SU-DHL-6 (cell line): ENCODE measurements at regions not wholly inside any gene's neighbourhood (a gene's known extent, or its start where the extent isn't known, plus 50 kb on each side); places are given as distances from the start of the nearest gene placed in this dataset.

Experiments used
- H2AFZ ChIP-seq: fragments of 200-600 bp; sonication (generic); 2 replicates; pipeline ENCODE4 v1.6.1; 2014; ENCODE audit warnings: low read depth, mild to moderate bottlenecking, moderate library complexity, mixed read lengths, antibody characterized with exemption, low read length; ENCODE audit not compliant: severe bottlenecking
- H3F3A ChIP-seq: fragments of 200-600 bp; shearing (Covaris generic); 2 replicates; pipeline ENCODE4 v1.6.0; 2016; ENCODE audit warnings: antibody characterized with exemption, mild to moderate bottlenecking; ENCODE audit not compliant: insufficient read depth
- H3K27ac ChIP-seq: fragments of 200-600 bp; sonication (generic); 2 replicates; pipeline ENCODE4 v1.5.1; 2016; ENCODE audit warnings: low read depth, mild to moderate bottlenecking, low read length, moderate library complexity, mixed read lengths
- H3K27me3 ChIP-seq: fragments of 200-600 bp; sonication (generic), shearing (Covaris generic); 2 replicates; pipeline ENCODE4 v1.6.0; 2014; ENCODE audit warnings: mild to moderate bottlenecking, low read length
- H3K36me3 ChIP-seq: fragments of 200-600 bp; sonication (generic); 2 replicates; pipeline ENCODE4 v1.6.1; 2014; ENCODE audit warnings: mild to moderate bottlenecking, low read length, mixed read lengths
- H3K4me2 ChIP-seq: fragments of 300-600, 200-600 bp; shearing (Covaris generic), sonication (generic); 2 replicates; pipeline ENCODE4 v1.6.0; 2014; ENCODE audit warnings: low read length, low read depth, mild to moderate bottlenecking; ENCODE audit not compliant: poor library complexity, severe bottlenecking
- H3K4me3 ChIP-seq: fragments of 200-600 bp; sonication (generic); 2 replicates; pipeline ENCODE4 v1.5.1; 2014; ENCODE audit warnings: antibody characterized with exemption, low read length, mild to moderate bottlenecking, mixed read lengths; ENCODE audit not compliant: insufficient read depth, poor library complexity, severe bottlenecking
- H3K79me2 ChIP-seq: fragments of 200-600 bp; sonication (generic); 2 replicates; pipeline ENCODE4 v1.6.1; 2014; ENCODE audit warnings: mild to moderate bottlenecking, low read length, moderate library complexity; ENCODE audit not compliant: insufficient read depth
- H3K9ac ChIP-seq: fragments of 200-600 bp; sonication (generic); 2 replicates; pipeline ENCODE4 v1.7.0; 2014; ENCODE audit warnings: mild to moderate bottlenecking, low read length
- H3K9me2 ChIP-seq: fragments of 200-600 bp; sonication (generic); replicated peaks from 2 replicates; pipeline ENCODE4 v1.6.1; 2014; ENCODE audit warnings: low read length; ENCODE audit not compliant: insufficient read depth
- H3K9me3 ChIP-seq: fragments of 200-600 bp; sonication (generic); 2 replicates; pipeline ENCODE4 v1.6.1; 2014; ENCODE audit warnings: low read length, mixed read lengths; ENCODE audit not compliant: insufficient read depth
- H4K20me1 ChIP-seq: fragments of 200-600 bp; sonication (generic); 2 replicates; pipeline ENCODE4 v1.6.1; 2014; ENCODE audit warnings: low read depth, mild to moderate bottlenecking, antibody characterized with exemption, low read length, moderate library complexity, mixed read lengths
- EZH2phosphoT487 ChIP-seq: fragments of 200-600 bp; sonication (generic), shearing (Covaris generic); conservative IDR thresholded peaks from 2 replicates; pipeline ENCODE4 v1.6.1; 2018; ENCODE audit warnings: mild to moderate bottlenecking, antibody characterized with exemption, low read length, moderate library complexity, mixed read lengths
- TF ChIP-seq, protein P1 (sequence below): fragments of 200-600 bp; sonication (generic); IDR thresholded peaks from one replicate; pipeline ENCODE4 v1.5.1; 2017; ENCODE audit warnings: antibody characterized with exemption, mild to moderate bottlenecking, low read length, moderate library complexity; ENCODE audit not compliant: insufficient read depth, poor library complexity, severe bottlenecking

DNA sequence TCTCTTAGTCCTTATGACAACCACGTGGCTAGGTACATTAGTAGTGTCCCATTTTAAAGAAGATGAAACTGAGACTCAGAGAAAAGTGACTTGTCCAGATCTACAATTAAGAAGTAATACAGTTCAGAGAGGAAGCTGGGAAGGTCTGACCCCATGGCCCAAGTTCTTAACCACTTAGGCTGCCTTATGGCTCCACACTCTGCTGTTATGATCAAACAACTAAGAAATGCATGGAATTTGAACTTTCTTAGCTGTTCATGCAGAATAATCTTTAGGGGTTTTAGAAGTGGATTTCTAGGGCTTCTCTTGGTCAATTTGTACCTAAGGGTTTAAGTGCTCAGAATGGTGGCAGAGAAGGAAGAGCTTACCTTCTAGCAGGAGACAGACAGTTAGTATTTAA lies 128.0 kb upstream of the MSX2 start:
- TF ChIP-seq, protein P1, sequence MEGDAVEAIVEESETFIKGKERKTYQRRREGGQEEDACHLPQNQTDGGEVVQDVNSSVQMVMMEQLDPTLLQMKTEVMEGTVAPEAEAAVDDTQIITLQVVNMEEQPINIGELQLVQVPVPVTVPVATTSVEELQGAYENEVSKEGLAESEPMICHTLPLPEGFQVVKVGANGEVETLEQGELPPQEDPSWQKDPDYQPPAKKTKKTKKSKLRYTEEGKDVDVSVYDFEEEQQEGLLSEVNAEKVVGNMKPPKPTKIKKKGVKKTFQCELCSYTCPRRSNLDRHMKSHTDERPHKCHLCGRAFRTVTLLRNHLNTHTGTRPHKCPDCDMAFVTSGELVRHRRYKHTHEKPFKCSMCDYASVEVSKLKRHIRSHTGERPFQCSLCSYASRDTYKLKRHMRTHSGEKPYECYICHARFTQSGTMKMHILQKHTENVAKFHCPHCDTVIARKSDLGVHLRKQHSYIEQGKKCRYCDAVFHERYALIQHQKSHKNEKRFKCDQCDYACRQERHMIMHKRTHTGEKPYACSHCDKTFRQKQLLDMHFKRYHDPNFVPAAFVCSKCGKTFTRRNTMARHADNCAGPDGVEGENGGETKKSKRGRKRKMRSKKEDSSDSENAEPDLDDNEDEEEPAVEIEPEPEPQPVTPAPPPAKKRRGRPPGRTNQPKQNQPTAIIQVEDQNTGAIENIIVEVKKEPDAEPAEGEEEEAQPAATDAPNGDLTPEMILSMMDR = no peak
- TF ChIP-seq EZH2phosphoT487 = no peak
- H3K9me3 ChIP-seq = no peaks in the 10 kb centered on the region
- no peak overlapping the region for H3K4me2 ChIP-seq

DNA sequence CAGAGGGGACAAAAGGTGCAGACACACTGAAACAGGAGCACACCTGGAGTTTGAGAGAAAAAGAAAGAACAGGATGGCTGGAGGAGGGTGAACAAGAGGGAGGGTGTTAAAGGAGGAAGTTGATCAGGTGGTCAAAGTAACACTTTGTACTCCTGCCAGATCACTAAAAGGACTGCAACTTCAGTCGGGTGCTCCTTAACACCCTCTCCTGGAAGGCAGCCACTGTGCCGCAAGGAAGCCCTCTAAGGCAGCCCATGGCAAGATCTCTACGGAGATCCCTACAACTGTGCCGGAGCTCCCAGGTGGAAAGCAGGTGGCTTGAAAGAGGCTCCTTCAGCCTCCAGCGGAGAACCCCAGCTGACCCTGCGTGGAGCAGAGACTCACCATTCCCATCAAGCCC lies 124.4 kb upstream of the MSX2 start:
- H3F3A ChIP-seq = no peaks in the 10 kb centered on the region
- H3K27me3 ChIP-seq = no peaks in the 10 kb centered on the region; the same call in 1 of the 2 replicates
- H2AFZ ChIP-seq = no peak overlapping the region
- no peak overlapping the region for H3K27ac ChIP-seq
- H3K79me2 ChIP-seq = no peaks in the 10 kb centered on the region
- no peaks in the 10 kb centered on the region for H3K9me3 ChIP-seq
- no peaks in the 10 kb centered on the region for H4K20me1 ChIP-seq
- no peaks in the 10 kb centered on the region for H3K9me2 ChIP-seq
- H3K9ac ChIP-seq = no peak overlapping the region
- TF ChIP-seq EZH2phosphoT487 = no peak
- TF ChIP-seq, protein P1 = no peak
- H3K36me3 ChIP-seq = no peaks in the 10 kb centered on the region
- H3K4me2 ChIP-seq = no peak overlapping the region
- no peak overlapping the region for H3K4me3 ChIP-seq

More for the DNA sequence above, 128.0 kb upstream of the MSX2 start:
- H2AFZ ChIP-seq = no peak overlapping the region
- no peaks in the 10 kb centered on the region for H3K36me3 ChIP-seq
- H3K9me2 ChIP-seq = no peaks in the 10 kb centered on the region
- H3F3A ChIP-seq = no peaks in the 10 kb centered on the region
- H3K27ac ChIP-seq = no peak overlapping the region
- no peak overlapping the region for H3K4me3 ChIP-seq
- H3K27me3 ChIP-seq = no peaks in the 10 kb centered on the region; the same call in 1 of the 2 replicates
- no peaks in the 10 kb centered on the region for H4K20me1 ChIP-seq
- H3K9ac ChIP-seq = no peak overlapping the region
- H3K79me2 ChIP-seq = no peaks in the 10 kb centered on the region

DNA sequence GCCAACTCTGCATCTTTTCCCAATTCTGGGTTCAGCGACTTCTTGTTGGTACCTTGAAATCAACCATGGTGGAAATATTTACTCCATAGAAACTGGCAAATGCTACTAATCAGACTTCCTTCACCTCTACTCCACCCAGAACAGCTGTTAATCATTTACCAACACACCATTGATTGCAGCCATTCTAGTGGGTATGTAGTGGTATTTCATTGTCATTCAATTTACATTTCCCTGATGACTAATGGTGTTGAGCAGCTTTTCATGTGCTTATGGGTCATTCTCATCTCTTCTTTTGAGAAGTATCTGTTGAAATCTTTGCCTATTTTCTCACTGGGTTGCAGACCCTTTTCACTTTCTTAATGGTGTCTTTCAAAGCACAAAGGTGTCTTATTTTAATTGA lies 122.4 kb upstream of the MSX2 start:
- Histone ChIP-seq H3K4me2 (no peak overlapping the region), H3K9me3 (no peaks in the 10 kb centered on the region), H3K9me2 (no peaks in the 10 kb centered on the region), H3K79me2 (no peaks in the 10 kb centered on the region), H3K27me3 (no peaks in the 10 kb centered on the region; the same call in 1 of the 2 replicates), H2AFZ (no peak overlapping the region), H4K20me1 (no peaks in the 10 kb centered on the region), H3F3A (no peaks in the 10 kb centered on the region), H3K27ac (no peak overlapping the region), H3K36me3 (no peaks in the 10 kb centered on the region), H3K4me3 (no peak overlapping the region), H3K9ac (no peak overlapping the region)
- TF ChIP-seq, protein P1 = no peak
- no peak for TF ChIP-seq EZH2phosphoT487
